ENCODE measurements at regions not wholly inside any gene's neighbourhood (a gene's known extent, or its start where the extent isn't known, plus 50 kb on each side); places are given as distances from the start of the nearest gene placed in this dataset.

- Histone ChIP-seq H3K4me1 (ENCODE audit: insufficient read depth, low read length) (peaks cover 19% of the 10 kb centered on the region), H3K9me3 (ENCODE audit: control insufficient read depth in 1 of 2, insufficient read depth in 1 of 2, low read length in 2 of 2) (peaks cover 0 to 5% of the 10 kb centered on the region in 2 experiments), H3K27me3 (ENCODE audit: control insufficient read depth in 1 of 2, insufficient read depth in 2 of 2, low read length in 2 of 2) (no peaks in the 10 kb centered on the region), H3K27ac (ENCODE audit: low read depth in 1 of 2, low read length in 2 of 2) (peak overlapping the region in 1 of 2 donors; percentile 37), H3K4me3 (ENCODE audit: low read length) (no peak overlapping the region), H3K36me3 (ENCODE audit: insufficient read depth, low read length) (no peaks in the 10 kb centered on the region)
- Mint-ChIP-seq H3K27me3 (no peaks in the 10 kb centered on the region), H3K27ac (peak overlapping the region; percentile 23), H3K4me1 (ENCODE audit: low read depth) (peaks cover 26% of the 10 kb centered on the region), H3K4me3 (peak overlapping the region; percentile 68), H3K36me3 (ENCODE audit: low read depth) (no peaks in the 10 kb centered on the region), H3K9me3 (no peaks in the 10 kb centered on the region)
- DNase-seq (peak in 1 of 14 experiments; percentile 4), ATAC-seq (ENCODE audit: poor library complexity) (no peak)
- TF ChIP-seq CTCF (IDR thresholded peaks at IDR 0.05): no peak
- ChIA-PET POLR2A (no interaction called here), CTCF (interaction anchor here (0.8 to 1.1 kb wide), 2 partner anchors 401 to 916 kb away, joined by 3 read pairs; no protein-coding TSS in a partner anchor)
- intact Hi-C loops (cut with DNase I, micrococcal nuclease): no loop called here
Observed at GRCh38 chr9:89999176-89999533, 394.3 kb downstream of the GADD45G start.

- Histone ChIP-seq H3K27me3 (ENCODE audit: control insufficient read depth in 1 of 2, insufficient read depth in 2 of 2, low read length in 2 of 2) (no peaks in the 10 kb centered on the region), H3K27ac (ENCODE audit: low read depth in 1 of 2, low read length in 2 of 2) (peak overlapping the region in 1 of 2 donors; percentile 37), H3K36me3 (ENCODE audit: insufficient read depth, low read length) (no peaks in the 10 kb centered on the region), H3K9me3 (ENCODE audit: control insufficient read depth in 1 of 2, insufficient read depth in 1 of 2, low read length in 2 of 2) (peaks cover 0 to 5% of the 10 kb centered on the region in 2 experiments), H3K4me3 (ENCODE audit: low read length) (peak overlapping the region; percentile 38), H3K4me1 (ENCODE audit: insufficient read depth, low read length) (peaks cover 19% of the 10 kb centered on the region)
- Mint-ChIP-seq H3K36me3 (ENCODE audit: low read depth) (no peaks in the 10 kb centered on the region), H3K27ac (peak overlapping the region; percentile 23), H3K9me3 (no peaks in the 10 kb centered on the region), H3K4me1 (ENCODE audit: low read depth) (peaks cover 26% of the 10 kb centered on the region), H3K4me3 (peak overlapping the region; percentile 68), H3K27me3 (no peaks in the 10 kb centered on the region)
- intact Hi-C loops (cut with DNase I, micrococcal nuclease): no loop called here
- TF ChIP-seq CTCF (IDR thresholded peaks at IDR 0.05): no peak
- CTCF ChIA-PET: interaction anchor here (0.8 to 1.1 kb wide), 2 partner anchors 402 to 916 kb away, joined by 3 read pairs; no protein-coding TSS in a partner anchor
- POLR2A ChIA-PET: interaction anchor here (0.7 to 0.9 kb wide), 2 partner anchors 8 to 12 kb away, joined by 3 read pairs; no protein-coding TSS in a partner anchor
- ATAC-seq (ENCODE audit: poor library complexity) (peak; percentile 43), DNase-seq (peak in 11 of 14 experiments; percentile 10 to 59 (median 36))
Observed at GRCh38 chr9:89999534-90000370, 394.9 kb downstream of the GADD45G start.

GRCh38 chr9:90000925-90001324, 396.1 kb downstream of the GADD45G start:
- TF ChIP-seq CTCF (IDR thresholded peaks at IDR 0.05): no peak
- intact Hi-C loops (cut with DNase I, micrococcal nuclease): no loop called here
- no peak for DNase-seq

More at GRCh38 chr9:90000925-90001324, 396.1 kb downstream of the GADD45G start:
- peaks cover 26% of the 10 kb centered on the region for H3K4me1 Mint-ChIP-seq (ENCODE audit: low read depth)
- Histone ChIP-seq H3K9me3 (ENCODE audit: control insufficient read depth in 1 of 2, insufficient read depth in 1 of 2, low read length in 2 of 2) (peaks cover 0 to 8% of the 10 kb centered on the region in 2 experiments), H3K4me3 (ENCODE audit: low read length) (no peak overlapping the region), H3K36me3 (ENCODE audit: insufficient read depth, low read length) (no peaks in the 10 kb centered on the region), H3K4me1 (ENCODE audit: insufficient read depth, low read length) (peaks cover 19% of the 10 kb centered on the region), H3K27ac (ENCODE audit: low read depth in 1 of 2, low read length in 2 of 2) (no peak overlapping the region), H3K27me3 (ENCODE audit: control insufficient read depth in 1 of 2, insufficient read depth in 2 of 2, low read length in 2 of 2) (no peaks in the 10 kb centered on the region)
- H3K36me3 Mint-ChIP-seq (ENCODE audit: low read depth): no peaks in the 10 kb centered on the region
- no peaks in the 10 kb centered on the region for H3K27me3 Mint-ChIP-seq
- H3K27ac Mint-ChIP-seq: no peak overlapping the region
- ATAC-seq (ENCODE audit: poor library complexity): no peak
- no peaks in the 10 kb centered on the region for H3K9me3 Mint-ChIP-seq
- peak overlapping the region; percentile 22 for H3K4me3 Mint-ChIP-seq
- ChIA-PET CTCF (no interaction called here), POLR2A (no interaction called here)

Measured in CD4-positive, alpha-beta T cell (primary cell).